Liver (tissue), 8 donors: ENCODE measurements at regions not wholly inside any gene's neighbourhood (a gene's known extent, or its start where the extent isn't known, plus 50 kb on each side); places are given as distances from the start of the nearest gene placed in this dataset.

ENCODE experiments used
- DNase-seq: peaks from one replicate; pipeline ENCODE4 v3.0.0-alpha.2; 2017; ENCODE audit warnings: low spot score
- H3K27ac ChIP-seq, 2 donors: one replicate each; pipeline ENCODE4 v1.7.0; 2013; ENCODE audit warnings: inconsistent platforms in 2 of 2, low read length in 2 of 2, control low read depth in 1 of 2, low read depth in 1 of 2, mild to moderate bottlenecking in 1 of 2
- H3K27me3 ChIP-seq, 4 donors: one replicate each; pipeline versions ENCODE4 v1.6.1 to v1.7.0; 2013; ENCODE audit warnings: low read length in 3 of 4, inconsistent platforms in 1 of 4, mild to moderate bottlenecking in 1 of 4, moderate library complexity in 1 of 4; ENCODE audit not compliant: control insufficient read depth in 4 of 4, insufficient read depth in 4 of 4
- H3K36me3 ChIP-seq, 4 donors: one replicate each; pipeline versions ENCODE4 v1.6.1 to v1.7.0; 2013; ENCODE audit warnings: low read length in 3 of 4, mild to moderate bottlenecking in 3 of 4, low read depth in 1 of 4, moderate library complexity in 1 of 4; ENCODE audit not compliant: control insufficient read depth in 4 of 4, insufficient read depth in 3 of 4
- H3K4me1 ChIP-seq, 4 donors: one replicate each; pipeline versions ENCODE4 v1.6.1 to v1.7.0; 2013; ENCODE audit warnings: low read length in 3 of 4, mild to moderate bottlenecking in 3 of 4, moderate library complexity in 1 of 4; ENCODE audit not compliant: control insufficient read depth in 4 of 4, insufficient read depth in 4 of 4
- H3K4me3 ChIP-seq, 3 donors: one replicate each; pipeline versions ENCODE4 v1.6.1 to v1.7.0; 2013; ENCODE audit warnings: low read length in 3 of 3, control low read depth in 1 of 3, low read depth in 1 of 3, mild to moderate bottlenecking in 1 of 3
- H3K9ac ChIP-seq, 2 donors: one replicate each; pipeline ENCODE4 v1.7.0; 2013; ENCODE audit warnings: low read length in 2 of 2, mild to moderate bottlenecking in 2 of 2, moderate library complexity in 2 of 2, control low read depth in 1 of 2, low read depth in 1 of 2
- H3K9me3 ChIP-seq, 4 donors: one replicate each; pipeline versions ENCODE4 v1.6.1 to v1.7.0; 2013; ENCODE audit warnings: low read length in 3 of 4; ENCODE audit not compliant: control insufficient read depth in 4 of 4
- ATF3 ChIP-seq: IDR thresholded peaks from 2 replicates; pipeline ENCODE4 v1.6.1; 2016; ENCODE audit warnings: antibody characterized with exemption
- CTCF ChIP-seq: fragments of 150-350 bp; IDR thresholded peaks from 2 replicates; pipeline ENCODE4 v1.5.1; 2017; ENCODE audit warnings: improper control_type of control experiment, low read depth, low read length; ENCODE audit not compliant: missing input control
- EGR1 ChIP-seq, 2 donors: IDR thresholded peaks; 2 replicates each; pipeline ENCODE4 v1.6.1; 2016 to 2018; ENCODE audit warnings: antibody characterized with exemption in 2 of 2, low read depth in 2 of 2
- FOXA1 ChIP-seq: IDR thresholded peaks from 2 replicates; pipeline ENCODE4 v1.6.1; 2016; ENCODE audit warnings: antibody characterized with exemption
- FOXA2 ChIP-seq: IDR thresholded peaks from 2 replicates; pipeline ENCODE4 v1.6.1; 2016; ENCODE audit warnings: antibody characterized with exemption
- GABPA ChIP-seq, 2 donors: IDR thresholded peaks in 1 of 2; conservative IDR thresholded peaks in 1 of 2; 2 replicates each; pipeline ENCODE4 v1.6.1; 2016; ENCODE audit warnings: antibody characterized with exemption in 2 of 2, mild to moderate bottlenecking in 1 of 2, moderate library complexity in 1 of 2
- HNF4A ChIP-seq, 2 donors: conservative IDR thresholded peaks; 2 replicates each; pipeline ENCODE4 v1.6.1; 2016; ENCODE audit warnings: antibody characterized with exemption in 2 of 2, mild to moderate bottlenecking in 2 of 2
- HNF4G ChIP-seq: IDR thresholded peaks from 2 replicates; pipeline ENCODE4 v1.6.1; 2016; ENCODE audit warnings: antibody characterized with exemption
- JUND ChIP-seq, 2 donors: IDR thresholded peaks; 2 replicates each; pipeline ENCODE4 v1.6.1; 2016; ENCODE audit warnings: antibody characterized with exemption in 2 of 2
- MAX ChIP-seq: IDR thresholded peaks from 2 replicates; pipeline ENCODE4 v1.6.1; 2016; ENCODE audit warnings: antibody characterized with exemption
- NR2F2 ChIP-seq: IDR thresholded peaks from 2 replicates; pipeline ENCODE4 v1.6.1; 2016; ENCODE audit warnings: antibody characterized with exemption
- RAD21 ChIP-seq, 2 donors: IDR thresholded peaks; 2 replicates each; pipeline ENCODE4 v1.6.1; 2016; ENCODE audit warnings: antibody characterized with exemption in 2 of 2, mild to moderate bottlenecking in 2 of 2
- REST ChIP-seq: IDR thresholded peaks from 2 replicates; pipeline ENCODE4 v1.6.1; 2016; ENCODE audit warnings: antibody characterized with exemption, mild to moderate bottlenecking
- RXRA ChIP-seq, 2 donors: IDR thresholded peaks; 2 replicates each; pipeline ENCODE4 v1.6.1; 2017 to 2018; ENCODE audit warnings: antibody characterized with exemption in 2 of 2, mild to moderate bottlenecking in 1 of 2
- SP1 ChIP-seq: IDR thresholded peaks from 2 replicates; pipeline ENCODE4 v1.6.1; 2018; ENCODE audit warnings: antibody characterized with exemption, mild to moderate bottlenecking
- TAF1 ChIP-seq: conservative IDR thresholded peaks from 2 replicates; pipeline ENCODE4 v1.6.1; 2016; ENCODE audit warnings: antibody characterized with exemption, mild to moderate bottlenecking
- YY1 ChIP-seq: IDR thresholded peaks from 2 replicates; pipeline ENCODE4 v1.6.1; 2016; ENCODE audit warnings: antibody characterized with exemption, mild to moderate bottlenecking
- ZBTB33 ChIP-seq: IDR thresholded peaks from 2 replicates; pipeline ENCODE4 v1.6.1; 2016; ENCODE audit warnings: antibody characterized with exemption
- WGBS: extraction: QIAGEN DNeasy Blood & Tissue Kit; methylation state at CpG from one replicate; pipeline ENCODE4 v1.1.7; 2013; 5-methylcytosine and 5-hydroxymethylcytosine counted together
- donor health status: healthy.
- donor health status: healthy.
- donor health status: healthy.
- donor health status: healthy.
- donor health status: healthy.

GRCh38 chr7:54115028-54115763, 427.0 kb upstream of the VSTM2A start:
- H3K36me3 ChIP-seq, result no peaks in the 10 kb centered on the region
- no peak overlapping the region for H3K9ac ChIP-seq
- TF ChIP-seq YY1, result no peak
- no peak for TF ChIP-seq FOXA2
- TF ChIP-seq HNF4A (conservative IDR thresholded peaks at IDR 0.05), result no peak
- TF ChIP-seq MAX, result no peak
- no peak for TF ChIP-seq ATF3
- no peak for TF ChIP-seq SP1
- TF ChIP-seq FOXA1, result no peak
- no peak for TF ChIP-seq ZBTB33
- TF ChIP-seq TAF1, result no peak
- TF ChIP-seq REST, result no peak
- no peak for TF ChIP-seq EGR1 (IDR thresholded peaks at IDR 0.05; ENCODE audit: low read depth in 2 of 2)
- no peak for TF ChIP-seq GABPA (IDR thresholded peaks at IDR 0.05 in 1 of 2, conservative IDR thresholded peaks at IDR 0.05 in 1 of 2)
- no peak for TF ChIP-seq CTCF
- TF ChIP-seq RXRA (IDR thresholded peaks at IDR 0.05), result no peak
- no peak for TF ChIP-seq RAD21 (IDR thresholded peaks at IDR 0.05)
- TF ChIP-seq HNF4G, result no peak
- no peak for TF ChIP-seq JUND (IDR thresholded peaks at IDR 0.05)
- no peak for TF ChIP-seq NR2F2
- WGBS, result 77% methylated on average over 9 of the region's 9 CpGs
- no peaks in the 10 kb centered on the region for H3K27me3 ChIP-seq
- DNase-seq, result no peak
- H3K9me3 ChIP-seq, result no peaks in the 10 kb centered on the region
- no peak overlapping the region for H3K4me3 ChIP-seq
- H3K4me1 ChIP-seq, result no peaks in the 10 kb centered on the region
- H3K27ac ChIP-seq, result no peak overlapping the region
